ENCODE measurements at regions not wholly inside any gene's neighbourhood (a gene's known extent, or its start where the extent isn't known, plus 50 kb on each side); places are given as distances from the start of the nearest gene placed in this dataset. TPM values are rescaled to one million over a fixed set of nuclear protein-coding genes. Genes with fewer than 3 reads are reported as not detected.

GRCh38 chr5:25849270-25849669 lies 1189.1 kb downstream of the CDH9 start:
- no peak overlapping the region for H3K9ac ChIP-seq (ENCODE audit: insufficient read depth in 1 of 2, low read length in 2 of 2)
- DNase-seq (no peak), ATAC-seq (ENCODE audit: insufficient read depth, low FRiP score) (no peak)
- no peak overlapping the region for H3K27ac ChIP-seq (ENCODE audit: low read depth in 1 of 2, low read length in 1 of 2)
- 64 to 72% methylated on average over 2 of the region's 2 CpGs for WGBS, 2 donors
- peaks cover 0 to 3% (median 0%) of the 10 kb centered on the region in 4 donors for H3K9me3 ChIP-seq (ENCODE audit: control insufficient read depth in 4 of 4, insufficient read depth in 3 of 4, low read length in 3 of 4)
- TF ChIP-seq CTCF (IDR thresholded peaks at IDR 0.05; ENCODE audit: control extremely low read depth, extremely low read depth) = no peak
- no peaks in the 10 kb centered on the region for H3K27me3 ChIP-seq (ENCODE audit: control insufficient read depth in 3 of 3, insufficient read depth in 3 of 3, low read length in 2 of 3)
- H3K4me1 ChIP-seq (ENCODE audit: control insufficient read depth in 5 of 5, insufficient read depth in 5 of 5, low read length in 5 of 5) = no peaks in the 10 kb centered on the region
- H3K36me3 ChIP-seq (ENCODE audit: control insufficient read depth in 4 of 4, insufficient read depth in 4 of 4, low read length in 4 of 4) = no peaks in the 10 kb centered on the region
- no peak overlapping the region for H3K4me3 ChIP-seq

GRCh38 chr5:25823330-25823873 lies 1178.6 kb upstream of the CDH10 start:
- ATAC-seq (ENCODE audit: insufficient read depth, low FRiP score) (no peak), DNase-seq (no peak)
- H3K9ac ChIP-seq (ENCODE audit: insufficient read depth in 1 of 2, low read length in 2 of 2) = no peak overlapping the region
- WGBS, 2 donors = 93 to 94% methylated on average over 21 to 22 of the region's 22 CpGs
- no peak overlapping the region for H3K4me3 ChIP-seq
- H3K36me3 ChIP-seq (ENCODE audit: control insufficient read depth in 4 of 4, insufficient read depth in 4 of 4, low read length in 4 of 4) = no peaks in the 10 kb centered on the region
- H3K4me1 ChIP-seq (ENCODE audit: control insufficient read depth in 5 of 5, insufficient read depth in 5 of 5, low read length in 5 of 5) = no peaks in the 10 kb centered on the region
- peaks cover 0 to 4% (median 0%) of the 10 kb centered on the region in 4 donors for H3K9me3 ChIP-seq (ENCODE audit: control insufficient read depth in 4 of 4, insufficient read depth in 3 of 4, low read length in 3 of 4)
- TF ChIP-seq CTCF (IDR thresholded peaks at IDR 0.05; ENCODE audit: control extremely low read depth, extremely low read depth) = no peak
- no peaks in the 10 kb centered on the region for H3K27me3 ChIP-seq (ENCODE audit: control insufficient read depth in 3 of 3, insufficient read depth in 3 of 3, low read length in 2 of 3)
- no peak overlapping the region for H3K27ac ChIP-seq (ENCODE audit: low read depth in 1 of 2, low read length in 1 of 2)

Small RNAs in the stretch of these regions (small RNA-seq; reads per million reads assigned to genes)
- not detected for gene AC113347.2 (ENCODE audit: low replicate concordance)
- not detected for gene AC113347.3 (ENCODE audit: low replicate concordance)
- gene RNU4-43P (ENCODE audit: low replicate concordance) = not detected
